Stimulated activated CD4-positive, alpha-beta T cell treated with anti-CD3 and anti-CD28 coated beads, Interleukin-12 subunit alpha, Interleukin-12 subunit beta, amount 100 ng/mL, for 4 hours (primary cell): ENCODE measurements at regions not wholly inside any gene's neighbourhood (a gene's known extent, or its start where the extent isn't known, plus 50 kb on each side); places are given as distances from the start of the nearest gene placed in this dataset.

Experiments
- DNase-seq: peaks from one replicate; pipeline ENCODE4 v3.0.0-alpha.2; 2020

- no peak for DNase-seq
Measured at GRCh38 chr6:131383421-131384411, 189.3 kb upstream of the ARG1 start.

DNA sequence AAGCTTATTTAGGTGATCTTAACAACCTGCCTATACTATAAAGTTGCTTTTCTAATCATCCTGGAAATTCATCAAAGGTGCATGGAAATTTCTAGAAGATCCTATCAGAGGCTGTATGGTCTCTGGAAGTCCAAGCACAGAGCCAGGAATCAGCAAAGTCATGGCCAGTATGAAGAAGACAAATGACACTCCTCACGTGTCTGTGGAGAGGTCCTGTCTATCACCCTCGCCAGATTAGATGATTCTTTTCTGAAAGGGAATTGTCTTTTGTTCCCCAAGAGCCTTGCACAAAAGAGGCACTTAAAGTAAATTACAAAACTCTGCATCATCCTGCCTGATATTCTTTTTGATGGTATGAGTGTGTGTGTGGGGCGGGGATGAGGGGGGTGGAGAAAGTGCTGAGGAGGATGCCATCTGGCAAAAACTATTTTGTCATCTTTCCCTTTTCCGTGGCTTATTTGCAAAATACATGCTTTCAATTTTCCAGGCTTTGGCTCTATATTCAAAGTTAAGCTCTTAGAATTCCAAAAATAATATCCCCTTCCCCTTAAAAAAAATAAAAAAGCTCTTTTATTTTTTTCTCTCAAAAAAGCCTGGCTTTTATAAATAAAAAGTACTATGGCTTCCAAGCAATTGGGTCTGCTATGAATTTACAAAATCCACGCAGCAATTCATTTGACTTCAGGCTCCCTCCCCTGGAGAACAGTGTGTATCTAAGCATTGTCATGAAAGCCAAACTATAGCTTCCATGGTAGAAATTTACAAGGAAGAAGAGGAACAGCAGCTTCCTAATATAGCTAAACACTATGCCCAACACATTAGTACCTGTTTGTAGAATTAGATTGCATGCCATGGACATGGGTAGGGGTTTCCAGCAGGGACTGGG is 185.2 kb upstream of the ARG1 start:
- no peak for DNase-seq

DNA sequence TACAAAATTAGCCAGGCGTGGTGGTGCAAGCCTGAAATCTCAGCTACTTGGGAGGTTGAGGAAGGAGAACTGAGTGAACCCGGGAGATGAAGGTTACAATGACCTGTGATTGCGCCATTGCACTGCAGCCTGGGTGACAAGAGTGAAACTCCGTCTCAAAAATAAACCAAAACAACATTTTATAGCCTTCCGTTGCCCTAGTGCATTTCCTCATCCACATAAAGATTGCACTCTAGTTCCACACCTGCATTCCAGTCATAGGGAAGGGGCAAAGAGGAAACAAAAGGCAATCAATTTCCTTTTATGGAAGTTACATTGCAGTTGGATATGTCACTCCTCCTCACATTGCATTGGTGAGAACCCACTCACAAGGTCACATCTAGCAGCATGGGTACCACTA is 182.7 kb upstream of the ARG1 start:
- no peak for DNase-seq

GRCh38 chr6:131391116-131391515 is 181.9 kb upstream of the ARG1 start:
- DNase-seq: no peak

- DNase-seq: no peak
Measured at GRCh38 chr6:131393433-131393832, 179.6 kb upstream of the ARG1 start.

DNA sequence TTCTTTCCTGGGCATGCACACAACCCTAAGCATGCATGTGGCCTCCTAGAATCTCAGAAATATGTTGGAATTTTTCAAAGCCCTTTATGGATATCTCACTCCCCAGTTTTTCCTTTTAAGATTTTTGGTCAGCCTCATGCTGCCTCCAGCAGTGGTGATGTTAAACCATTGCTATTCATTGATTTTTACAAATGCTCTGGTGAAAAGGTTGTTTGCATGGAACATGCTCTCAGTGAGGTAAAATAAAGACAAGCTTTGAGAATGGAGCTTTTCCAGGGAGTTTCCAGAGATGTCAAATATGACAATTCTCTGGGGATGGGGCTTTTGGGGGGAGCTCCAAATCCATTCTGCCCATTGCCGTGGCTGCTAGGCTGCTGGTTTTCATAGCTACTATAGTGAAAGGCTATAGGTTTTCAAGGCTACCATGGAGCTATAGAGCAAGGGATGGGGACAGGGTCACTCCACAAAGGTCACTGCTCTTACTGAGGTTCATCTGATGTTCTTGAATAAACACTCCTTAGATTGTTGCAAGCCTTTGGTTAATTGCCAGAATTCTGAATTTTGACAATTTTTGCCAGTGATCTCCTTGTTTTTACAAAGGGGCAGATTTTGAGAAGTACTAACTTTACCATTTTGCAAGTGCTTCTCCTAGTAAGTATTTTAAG is 178.1 kb upstream of the ARG1 start:
- no peak for DNase-seq

DNA sequence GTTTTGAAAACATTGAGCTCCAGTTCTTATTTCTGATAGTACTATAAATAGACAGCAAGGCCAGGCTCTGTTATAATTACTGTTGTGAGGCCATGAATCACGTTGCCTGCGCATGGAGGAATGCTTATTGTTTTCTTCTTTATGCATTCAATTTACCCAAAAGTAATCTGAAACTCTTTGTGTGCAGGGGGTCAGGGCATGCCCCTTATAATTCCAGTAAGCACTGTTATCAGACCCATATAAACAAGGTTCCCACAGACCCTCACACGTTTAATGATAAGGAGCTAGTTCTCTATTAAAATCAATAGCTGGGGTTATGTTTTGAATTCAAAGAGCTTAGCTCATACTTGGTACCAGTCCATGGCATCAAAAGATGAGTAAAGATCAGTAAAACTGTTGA is 174.8 kb upstream of the ARG1 start:
- no peak for DNase-seq

- no peak for DNase-seq
Measured at GRCh38 chr6:131399433-131399832, 173.6 kb upstream of the ARG1 start.

- DNase-seq: no peak
Measured at GRCh38 chr6:131400054-131400778, 172.8 kb upstream of the ARG1 start.

DNA sequence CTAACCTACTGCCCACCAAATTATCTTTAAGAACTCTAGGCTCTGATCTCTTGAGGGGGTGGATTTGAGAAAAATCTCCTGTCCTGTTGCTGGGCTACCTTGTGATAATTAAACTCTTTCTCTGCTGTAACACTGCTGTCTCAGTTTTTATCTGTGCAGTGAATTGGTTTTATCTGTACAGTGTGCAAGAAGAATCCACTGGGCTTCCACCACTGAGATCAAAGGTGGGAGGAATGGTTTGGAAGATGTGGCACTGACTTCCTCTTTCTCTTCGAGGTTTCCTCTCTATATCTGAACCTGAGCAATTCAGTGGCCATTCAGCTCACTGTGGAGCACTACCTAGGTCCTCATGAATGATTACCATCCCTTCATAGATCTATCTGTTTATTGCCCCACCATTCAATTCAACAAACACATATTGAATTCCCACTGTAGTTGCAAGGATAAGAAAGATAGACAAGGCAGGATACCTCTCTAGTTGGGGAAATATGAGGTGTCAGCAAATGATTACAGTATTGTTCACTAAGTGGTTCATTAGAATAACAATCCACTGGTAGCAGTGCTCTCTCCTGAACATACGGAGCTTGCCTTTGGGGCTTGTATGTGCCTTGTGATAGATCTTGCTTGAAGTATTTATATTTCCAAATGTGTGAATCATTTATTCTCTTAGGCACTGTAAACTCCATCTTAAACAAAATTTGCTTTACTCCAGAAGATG is 172.1 kb upstream of the ARG1 start:
- no peak for DNase-seq

DNA sequence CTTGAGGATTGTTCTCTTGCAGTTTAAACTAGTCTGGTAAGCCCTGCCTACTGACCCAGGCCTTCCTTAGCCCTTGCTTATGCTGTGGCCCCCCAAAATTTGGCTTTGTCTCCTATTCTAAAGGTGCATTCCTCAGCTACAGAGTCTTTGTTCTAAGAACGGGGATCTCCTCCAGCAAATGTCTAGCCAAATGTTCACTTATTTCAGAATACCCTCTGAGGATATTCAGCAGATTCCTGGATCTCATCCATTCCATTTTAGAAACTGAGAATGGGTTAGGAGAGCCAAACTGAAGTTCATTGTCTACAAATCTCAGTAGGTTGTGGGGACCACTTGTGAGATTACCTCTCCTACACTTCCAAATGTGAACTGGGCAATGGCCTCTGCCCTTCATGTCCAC is 164.2 kb upstream of the ARG1 start:
- DNase-seq: no peak

DNA sequence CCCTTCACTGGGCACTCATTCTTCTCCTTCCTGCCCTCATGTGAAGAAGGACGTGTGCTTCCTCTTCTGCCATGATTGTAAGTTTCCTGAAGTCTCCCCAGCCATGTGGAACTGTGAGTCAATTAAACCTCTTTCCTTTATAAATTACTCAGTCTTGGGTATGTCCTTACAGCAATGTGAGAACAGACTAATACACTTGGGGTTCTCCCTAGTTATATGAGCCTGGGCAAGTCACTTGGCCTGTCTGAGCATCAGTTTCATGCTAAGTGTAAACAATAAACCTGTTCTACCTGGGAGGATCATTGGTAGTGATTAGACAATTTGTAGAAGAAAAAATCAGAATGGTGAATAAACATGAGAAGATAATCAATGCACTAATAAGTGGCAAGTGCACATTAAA is 162.2 kb upstream of the ARG1 start:
- DNase-seq: no peak

DNA sequence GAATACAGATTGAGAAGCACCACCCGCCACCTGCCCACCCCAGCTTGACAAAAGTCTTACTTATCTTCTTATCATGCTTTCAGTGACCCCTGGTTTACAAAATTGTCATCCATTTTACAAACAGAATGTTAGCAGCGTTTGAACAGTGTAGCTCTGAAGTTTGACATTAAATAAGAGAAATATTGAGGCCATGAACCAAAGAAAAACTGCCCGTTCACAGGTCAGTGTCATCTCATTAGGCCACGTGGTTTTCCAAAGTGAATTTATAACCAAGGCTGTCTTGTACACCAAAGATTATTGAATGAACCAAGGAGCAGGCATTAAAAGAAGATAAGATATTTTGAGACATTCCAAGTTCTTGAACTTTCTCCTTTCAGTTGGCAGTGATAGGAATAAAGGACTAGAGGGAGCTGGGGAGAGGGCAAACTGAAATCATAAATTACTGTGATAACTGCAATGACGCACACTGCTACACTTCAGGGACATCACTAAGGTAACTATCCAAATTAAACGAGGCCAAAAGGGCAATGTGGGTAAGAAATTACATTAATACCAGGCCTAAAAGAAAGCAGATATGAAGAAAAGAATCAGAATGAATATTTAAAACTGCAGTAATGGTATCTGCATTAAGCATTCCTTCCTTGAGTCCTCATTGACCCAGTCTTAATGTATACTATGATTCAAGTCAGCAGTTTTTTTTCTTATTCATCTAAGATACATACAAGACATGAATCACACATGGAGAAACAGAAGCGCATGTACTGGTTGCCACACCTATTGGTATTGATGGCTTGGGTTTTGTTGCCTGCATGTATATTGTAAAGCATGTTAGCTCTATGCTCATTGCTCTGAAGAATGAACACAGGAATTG is 159.8 kb upstream of the ARG1 start:
- DNase-seq: no peak

DNA sequence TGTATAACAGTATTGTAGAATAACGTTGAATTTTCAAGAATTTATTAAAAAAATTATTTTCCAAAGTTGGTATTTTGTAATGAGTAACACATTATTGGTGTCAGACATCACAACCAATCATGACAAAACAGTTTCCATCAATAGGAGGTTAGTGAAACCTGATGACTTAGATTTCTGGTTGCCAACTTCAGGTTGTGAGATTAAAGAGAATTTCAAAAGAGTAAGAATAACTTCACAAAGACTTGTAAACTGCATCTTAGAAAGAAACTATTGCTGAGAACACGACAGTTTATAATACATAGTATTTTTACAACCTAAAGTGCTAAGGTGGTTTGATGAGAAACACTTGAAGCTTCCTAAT is 159.2 kb upstream of the ARG1 start:
- DNase-seq: no peak

- no peak for DNase-seq
Measured at GRCh38 chr6:131414956-131415355, 158.1 kb upstream of the ARG1 start.

- DNase-seq: no peak
Measured at GRCh38 chr6:131418441-131418840, 154.6 kb upstream of the ARG1 start.

DNA sequence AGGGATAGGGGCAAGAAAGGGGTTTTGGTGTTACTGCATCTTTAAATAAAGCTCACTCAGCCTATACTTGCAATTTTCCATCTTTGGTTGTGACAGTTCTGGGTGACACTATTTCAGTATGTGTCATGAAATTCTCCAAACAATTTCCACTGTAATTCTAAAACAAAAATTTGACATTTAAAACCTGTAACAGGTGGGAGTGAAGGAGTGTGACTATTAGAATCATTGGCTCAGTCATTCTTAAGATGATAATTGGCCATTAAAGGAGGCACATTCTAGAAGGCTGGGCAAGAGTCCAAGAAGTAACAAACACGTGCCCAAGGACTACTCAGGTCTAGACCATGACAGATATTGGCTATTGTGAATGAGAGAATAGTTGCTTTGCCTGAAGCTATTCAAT is 153.3 kb upstream of the ARG1 start:
- DNase-seq: no peak

DNA sequence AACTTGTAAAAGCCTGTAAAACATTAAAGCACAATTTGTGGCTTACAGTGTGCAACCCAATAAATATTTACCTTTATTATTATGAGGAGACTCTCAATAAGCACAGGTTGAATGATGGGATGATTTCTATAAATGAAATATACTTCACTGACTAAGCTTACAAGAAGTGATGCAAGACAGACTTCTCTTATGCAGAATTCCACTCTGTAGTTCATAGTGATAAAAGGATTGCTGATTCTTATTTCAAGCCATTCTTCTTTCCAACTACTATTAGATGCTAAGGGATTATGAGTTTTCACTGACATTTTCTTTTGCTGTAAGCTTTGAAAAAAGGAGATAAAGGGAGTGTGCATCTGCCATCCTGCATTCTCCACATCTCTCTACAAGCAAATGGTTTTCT is 149.0 kb upstream of the ARG1 start:
- no peak for DNase-seq

DNA sequence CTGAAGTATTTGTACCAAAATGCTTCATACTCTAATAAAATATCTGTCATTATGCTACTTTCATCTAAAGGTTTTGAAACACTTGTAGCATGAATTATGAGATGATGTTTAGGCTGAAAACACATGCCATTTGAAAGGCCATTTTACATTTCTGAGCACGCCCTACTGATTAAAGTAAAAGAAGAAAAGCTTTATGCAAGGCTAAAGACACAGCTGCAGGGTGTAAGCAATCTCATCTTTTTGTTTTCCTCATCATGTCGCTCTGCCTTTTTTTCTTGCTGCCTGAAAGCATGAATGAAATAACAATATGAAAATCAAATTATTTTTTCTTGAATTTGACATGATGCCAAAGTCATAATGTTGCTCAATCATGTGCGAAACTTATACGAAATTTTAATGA is 148.6 kb upstream of the ARG1 start:
- no peak for DNase-seq

DNA sequence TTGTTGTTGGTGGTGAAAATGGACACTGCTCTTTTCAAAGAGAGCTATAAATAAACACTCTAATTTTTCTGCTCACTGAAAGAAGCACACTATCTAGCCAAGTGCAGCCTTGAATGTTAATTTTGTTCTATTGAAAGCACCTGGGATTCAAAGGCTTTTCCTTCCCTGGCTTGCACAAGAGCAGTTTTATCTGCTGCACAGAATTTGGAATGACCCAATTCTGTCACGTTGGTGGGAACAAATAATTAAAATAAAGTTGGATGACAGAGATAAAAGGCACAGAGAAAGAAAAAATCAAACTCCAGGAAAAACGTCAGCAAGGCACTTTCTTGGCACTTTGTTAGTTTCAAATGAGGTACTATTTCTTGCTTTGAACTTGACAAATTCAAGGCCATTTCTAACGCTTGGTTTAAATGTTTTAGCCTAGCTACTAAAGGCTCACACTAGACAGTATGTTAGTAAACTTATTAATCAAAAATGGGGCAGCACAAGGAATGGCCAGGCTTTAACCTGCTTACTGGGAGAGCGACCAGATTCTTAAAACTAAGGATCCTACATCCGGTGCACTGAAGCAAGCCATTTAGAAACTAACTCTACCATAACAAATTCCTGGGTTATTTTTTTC is 145.5 kb upstream of the ARG1 start:
- DNase-seq: no peak

- DNase-seq: no peak
Measured at GRCh38 chr6:131430531-131430930, 142.5 kb upstream of the ARG1 start.
